Prostate gland (tissue), 2 donors: ENCODE measurements at regions not wholly inside any gene's neighbourhood (a gene's known extent, or its start where the extent isn't known, plus 50 kb on each side); places are given as distances from the start of the nearest gene placed in this dataset.

Source experiments
- CTCF ChIP-seq, 4 experiments: fragments of 200-600 bp in 2 of 4; fragments of 450-650 bp in 2 of 4; sonication (generic) in 2 of 4; IDR thresholded peaks; 1 replicate in 3 of 4; 2 replicates in 1 of 4; pipeline ENCODE4 v1.5.1; 2016 to 2019; ENCODE audit warnings: antibody characterized with exemption in 4 of 4, mild to moderate bottlenecking in 2 of 4, moderate library complexity in 2 of 4
- POLR2A ChIP-seq: fragments of 450-650 bp; IDR thresholded peaks from one replicate; pipeline ENCODE4 v1.6.1; 2016; ENCODE audit warnings: antibody characterized with exemption, mild to moderate bottlenecking
- POLR2AphosphoS5 ChIP-seq: sonication (generic); formaldehyde crosslinking; IDR thresholded peaks from one replicate; pipeline ENCODE4 v1.6.1; 2017; ENCODE audit warnings: antibody characterized with exemption

DNA sequence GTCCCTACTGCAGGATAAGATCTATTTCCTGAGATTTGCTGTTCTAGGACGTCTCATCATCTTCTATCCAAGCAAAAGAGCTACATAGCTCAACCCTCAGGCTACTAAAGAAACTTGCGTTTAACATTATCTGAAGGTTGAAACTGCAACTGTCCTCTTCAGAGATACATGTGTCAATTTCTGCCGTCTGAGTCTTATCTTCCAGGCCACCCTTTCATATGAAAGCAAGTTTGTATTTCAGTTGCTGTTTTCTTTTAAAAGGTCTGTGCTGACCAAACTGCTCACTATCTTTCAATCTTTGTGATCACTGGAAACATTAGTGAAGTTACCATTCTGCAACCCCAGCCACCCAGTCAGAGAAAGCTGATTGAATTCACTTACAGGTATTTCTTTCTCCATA lies 108.6 kb upstream of the RAB3GAP2 start:
- TF ChIP-seq CTCF (IDR thresholded peaks at IDR 0.05) (no peak), POLR2A (no peak), POLR2AphosphoS5 (no peak)
